H1 (cell line): ENCODE measurements at regions not wholly inside any gene's neighbourhood (a gene's known extent, or its start where the extent isn't known, plus 50 kb on each side); places are given as distances from the start of the nearest gene placed in this dataset.

Source experiments
- CTCF ChIA-PET: fragments of 300-600 bp; sonication (Branson Sonifier 250); formaldehyde crosslinking; loops from one replicate; lab custom pipeline; 2021; ENCODE audit not compliant: partially characterized antibody; lab: Charles Lee
- POLR2A ChIA-PET: fragments of 300-600 bp; sonication (Branson Sonifier 250); formaldehyde crosslinking; loops from one replicate; lab custom pipeline; 2021; ENCODE audit warnings: inconsistent platforms; ENCODE audit not compliant: partially characterized antibody; lab: Charles Lee
- DNase-seq, 2 experiments: peaks; one replicate each; pipeline versions ENCODE4 v3.0.0 to v3.0.0-alpha.2; 2010 to 2022; ENCODE audit warnings: low spot score in 2 of 2, low read depth in 1 of 2, mixed read lengths in 1 of 2
- FAIRE-seq: peaks from 2 replicates; lab custom pipeline; 2011; peaks lifted over from hg19 to GRCh38; lab: Jason Lieb, UNC
- H2AFZ ChIP-seq: 2 replicates; pipeline ENCODE4 v1.8.1; 2012; ENCODE audit warnings: low read length, inconsistent platforms
- H2AK5ac ChIP-seq: 2 replicates; pipeline ENCODE4 v1.6.1; 2013; ENCODE audit warnings: low read depth, low read length
- H2BK120ac ChIP-seq: replicated peaks from 2 replicates; pipeline ENCODE3; 2013; ENCODE audit warnings: low read depth, low read length, inconsistent platforms
- H2BK12ac ChIP-seq: 2 replicates; pipeline ENCODE4 v1.6.1; 2013; ENCODE audit warnings: low read depth, low read length
- H2BK15ac ChIP-seq: 2 replicates; pipeline ENCODE4 v1.6.1; 2013; ENCODE audit warnings: low read length
- H2BK20ac ChIP-seq: 2 replicates; pipeline ENCODE4 v1.6.1; 2013; ENCODE audit warnings: low read length
- H2BK5ac ChIP-seq: 2 replicates; pipeline ENCODE4 v1.6.1; 2013; ENCODE audit warnings: low read depth, low read length
- H3K14ac ChIP-seq: 2 replicates; pipeline ENCODE4 v1.6.1; 2013; ENCODE audit warnings: inconsistent platforms; ENCODE audit not compliant: insufficient read length
- H3K18ac ChIP-seq: 2 replicates; pipeline ENCODE4 v1.6.1; 2013; ENCODE audit warnings: low read length; ENCODE audit errors: extremely low read depth
- H3K23ac ChIP-seq: 2 replicates; pipeline ENCODE4 v1.6.1; 2013; ENCODE audit warnings: inconsistent platforms; ENCODE audit not compliant: insufficient read length
- H3K23me2 ChIP-seq: 2 replicates; pipeline ENCODE4 v1.6.1; 2013; ENCODE audit warnings: low read depth, low read length
- H3K27ac ChIP-seq: 2 replicates; pipeline ENCODE4 v1.6.1; 2011; ENCODE audit warnings: low read depth, low read length, inconsistent platforms
- H3K27me3 ChIP-seq, 4 experiments: replicated peaks in 1 of 4; 1 replicate in 1 of 4; 2 replicates in 3 of 4; pipeline versions ENCODE4 v1.6.1 to v1.8.1; 2011 to 2013; ENCODE audit warnings: low read length in 3 of 4, mild to moderate bottlenecking in 3 of 4, inconsistent platforms in 2 of 4, mixed read lengths in 2 of 4, moderate library complexity in 1 of 4; ENCODE audit not compliant: control insufficient read depth in 3 of 4, insufficient read depth in 3 of 4; ENCODE audit errors: extremely low read depth in 1 of 4
- H3K36me3 ChIP-seq, 4 experiments: 2 replicates each; pipeline versions ENCODE4 v1.6.1 to v1.8.1; 2011 to 2013; ENCODE audit warnings: mild to moderate bottlenecking in 4 of 4, low read length in 3 of 4, moderate library complexity in 2 of 4, control low read depth in 1 of 4, inconsistent platforms in 1 of 4; ENCODE audit not compliant: insufficient read depth in 4 of 4, control insufficient read depth in 2 of 4
- H3K4ac ChIP-seq: replicated peaks from 2 replicates; pipeline ENCODE3; 2013; ENCODE audit warnings: low read length, low read depth, mixed read lengths, inconsistent platforms; ENCODE audit not compliant: insufficient read length
- H3K4me1 ChIP-seq, 4 experiments: replicated peaks in 1 of 4; 1 replicate in 1 of 4; 2 replicates in 3 of 4; pipeline versions ENCODE4 v1.6.1 to v1.8.1; 2011 to 2013; ENCODE audit warnings: low read length in 3 of 4, inconsistent platforms in 2 of 4, mixed read lengths in 1 of 4; ENCODE audit not compliant: insufficient read depth in 4 of 4, control insufficient read depth in 3 of 4
- H3K4me2 ChIP-seq, 2 experiments: 2 replicates each; pipeline versions ENCODE4 v1.6.1 to v1.8.1; 2011 to 2013; ENCODE audit warnings: low read depth in 2 of 2, low read length in 2 of 2, control low read depth in 1 of 2, inconsistent platforms in 1 of 2, mild to moderate bottlenecking in 1 of 2; ENCODE audit not compliant: insufficient read depth in 1 of 2
- H3K4me3 ChIP-seq, 4 experiments: fragments of 200-600, 300-600 bp in 1 of 4; sonication (generic), shearing (Covaris generic), sonication (Bioruptor Twin) in 1 of 4; 2 replicates each; pipeline versions ENCODE4 v1.5.1 to v1.8.1; 2011 to 2016; ENCODE audit warnings: low read length in 4 of 4, low read depth in 3 of 4, control low read depth in 2 of 4, inconsistent platforms in 2 of 4, mild to moderate bottlenecking in 2 of 4, mixed read lengths in 1 of 4, moderate library complexity in 1 of 4; ENCODE audit not compliant: insufficient read depth in 2 of 4; ENCODE audit errors: extremely low read depth in 1 of 4
- H3K56ac ChIP-seq: replicated peaks from 2 replicates; pipeline ENCODE3; 2013; ENCODE audit warnings: low read depth, mild to moderate bottlenecking, mixed read lengths, low read length, inconsistent platforms; ENCODE audit not compliant: insufficient read length
- H3K79me1 ChIP-seq: 2 replicates; pipeline ENCODE4 v1.6.1; 2013; ENCODE audit warnings: low read depth, low read length, control low read depth
- H3K79me2 ChIP-seq, 2 experiments: 2 replicates each; pipeline versions ENCODE4 v1.6.1 to v1.8.1; 2012 to 2013; ENCODE audit warnings: low read length in 2 of 2, mild to moderate bottlenecking in 2 of 2, inconsistent platforms in 1 of 2; ENCODE audit not compliant: insufficient read depth in 2 of 2, control insufficient read depth in 1 of 2
- H3K9ac ChIP-seq, 4 experiments: replicated peaks in 1 of 4; 1 replicate in 1 of 4; 2 replicates in 3 of 4; pipeline versions ENCODE4 v1.6.1 to v1.8.1; 2011 to 2013; ENCODE audit warnings: low read depth in 3 of 4, low read length in 3 of 4, control low read depth in 2 of 4, mild to moderate bottlenecking in 2 of 4, moderate library complexity in 2 of 4, inconsistent platforms in 1 of 4; ENCODE audit errors: extremely low read depth in 1 of 4
- H3K9me3 ChIP-seq, 2 experiments: 2 replicates each; pipeline versions ENCODE4 v1.6.1 to v1.8.1; 2012 to 2013; ENCODE audit warnings: mild to moderate bottlenecking in 2 of 2, moderate library complexity in 2 of 2, control low read depth in 1 of 2, inconsistent platforms in 1 of 2, low read depth in 1 of 2, low read length in 1 of 2, mixed read lengths in 1 of 2; ENCODE audit not compliant: insufficient read depth in 2 of 2
- H4K20me1 ChIP-seq, 2 experiments: replicated peaks in 1 of 2; 2 replicates each; pipeline versions ENCODE3 to v1.8.1; 2011 to 2013; ENCODE audit warnings: inconsistent platforms in 2 of 2, low read length in 2 of 2, mild to moderate bottlenecking in 1 of 2; ENCODE audit not compliant: insufficient read depth in 2 of 2, control insufficient read depth in 1 of 2
- H4K5ac ChIP-seq: 2 replicates; pipeline ENCODE4 v1.6.1; 2013; ENCODE audit warnings: low read length, low read depth, mixed read lengths, inconsistent platforms; ENCODE audit not compliant: insufficient read length
- H4K8ac ChIP-seq: 2 replicates; pipeline ENCODE4 v1.8.0; 2013; ENCODE audit warnings: mild to moderate bottlenecking, moderate library complexity, low read length, inconsistent platforms; ENCODE audit not compliant: insufficient read depth; ENCODE audit errors: extremely low read depth
- H4K91ac ChIP-seq: replicated peaks from 2 replicates; pipeline ENCODE3; 2013; ENCODE audit warnings: low read length, mixed read lengths, inconsistent platforms; ENCODE audit not compliant: insufficient read length
- WGBS, 2 experiments: shearing (Covaris generic) in 1 of 2; methylation state at CpG; one replicate each; pipeline versions ENCODE4 v1.1.6 to v1.1.7; 2013 to 2015; ENCODE audit warnings: low lambda C conversion rate in 2 of 2, mixed read lengths in 2 of 2, inconsistent platforms in 1 of 2, low coverage in 1 of 2, missing lambda C conversion rate in 1 of 2; ENCODE audit not compliant: insufficient replicate concordance in 2 of 2, insufficient coverage in 1 of 2, insufficient read length in 1 of 2; ENCODE audit errors: extremely low coverage in 1 of 2, missing lambda C conversion rate in 1 of 2; 5-methylcytosine and 5-hydroxymethylcytosine counted together

GRCh38 chr2:239831861-239832489, 193.2 kb downstream of the NDUFA10 start:
- no peak overlapping the region for H2BK5ac ChIP-seq
- no peak overlapping the region for H2BK12ac ChIP-seq
- WGBS, 2 experiments = 94% methylated on average over 4 of the region's 4 CpGs; no CpG with 5 or more reads in 1 of the 2 experiments
- DNase-seq = no peak
- peaks cover 0 to 8% (median 4%) of the 10 kb centered on the region in 4 experiments; a peak in 5 of 7 replicates for H3K4me1 ChIP-seq
- H3K27me3 ChIP-seq = no peaks in the 10 kb centered on the region
- H4K5ac ChIP-seq = no peak overlapping the region
- no peak overlapping the region for H3K9ac ChIP-seq
- no peak overlapping the region for H3K14ac ChIP-seq
- no peaks in the 10 kb centered on the region for H3K36me3 ChIP-seq
- H3K9me3 ChIP-seq = no peaks in the 10 kb centered on the region
- no peak overlapping the region for H3K4me3 ChIP-seq
- no peaks in the 10 kb centered on the region for H3K79me2 ChIP-seq
- FAIRE-seq = no peak
- no peak overlapping the region for H4K8ac ChIP-seq
- H3K4ac ChIP-seq = no peak overlapping the region
- no peak overlapping the region for H3K23ac ChIP-seq
- H4K91ac ChIP-seq = no peak overlapping the region
- H2AK5ac ChIP-seq = no peak overlapping the region
- no peak overlapping the region for H2BK20ac ChIP-seq
- no peak overlapping the region for H2BK15ac ChIP-seq
- H3K56ac ChIP-seq = no peak overlapping the region
- H3K79me1 ChIP-seq = no peaks in the 10 kb centered on the region
- H4K20me1 ChIP-seq = no peaks in the 10 kb centered on the region
- no peak overlapping the region for H3K27ac ChIP-seq
- no peak overlapping the region for H3K18ac ChIP-seq
- no peak overlapping the region for H2AFZ ChIP-seq
- H3K4me2 ChIP-seq = no peak overlapping the region
- ChIA-PET CTCF (no interaction called here), POLR2A (no interaction called here)
- H3K23me2 ChIP-seq = no peaks in the 10 kb centered on the region
- H2BK120ac ChIP-seq = no peak overlapping the region
